ENCODE measurements at regions not wholly inside any gene's neighbourhood (a gene's known extent, or its start where the extent isn't known, plus 50 kb on each side); places are given as distances from the start of the nearest gene placed in this dataset.

DNA sequence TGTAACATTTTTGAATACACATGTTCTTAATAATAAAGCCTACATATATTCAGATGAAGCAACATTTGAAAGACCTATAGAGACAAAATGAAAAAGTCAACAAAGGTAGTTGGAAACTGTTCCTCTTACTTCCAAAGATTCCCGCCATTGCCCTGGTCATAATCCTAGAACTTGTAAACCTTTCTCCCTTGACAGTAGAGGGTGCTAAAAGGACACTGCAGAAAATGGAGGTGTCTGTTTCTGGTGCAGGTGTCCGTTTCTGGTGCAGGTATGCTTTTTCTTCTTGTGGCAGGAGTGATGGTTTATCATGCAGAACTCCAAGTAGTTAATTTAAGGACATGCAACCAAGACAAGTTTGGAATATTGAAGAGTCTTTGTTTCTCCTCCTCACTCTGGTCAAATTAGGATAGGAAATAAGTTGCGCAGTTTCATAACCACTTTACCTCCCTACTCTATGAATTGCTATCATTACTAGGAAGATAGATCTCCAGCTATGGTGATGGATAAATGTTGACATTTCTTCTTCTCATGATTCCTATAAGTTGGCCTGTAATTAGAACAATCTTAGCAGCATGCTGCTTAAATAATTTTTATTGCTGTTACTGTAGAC is 56.0 kb upstream of the FAM174A start:
- no peak for TF ChIP-seq ZFX (IDR thresholded peaks at IDR 0.05; ENCODE audit: borderline replicate concordance)
- TF ChIP-seq, protein P1, sequence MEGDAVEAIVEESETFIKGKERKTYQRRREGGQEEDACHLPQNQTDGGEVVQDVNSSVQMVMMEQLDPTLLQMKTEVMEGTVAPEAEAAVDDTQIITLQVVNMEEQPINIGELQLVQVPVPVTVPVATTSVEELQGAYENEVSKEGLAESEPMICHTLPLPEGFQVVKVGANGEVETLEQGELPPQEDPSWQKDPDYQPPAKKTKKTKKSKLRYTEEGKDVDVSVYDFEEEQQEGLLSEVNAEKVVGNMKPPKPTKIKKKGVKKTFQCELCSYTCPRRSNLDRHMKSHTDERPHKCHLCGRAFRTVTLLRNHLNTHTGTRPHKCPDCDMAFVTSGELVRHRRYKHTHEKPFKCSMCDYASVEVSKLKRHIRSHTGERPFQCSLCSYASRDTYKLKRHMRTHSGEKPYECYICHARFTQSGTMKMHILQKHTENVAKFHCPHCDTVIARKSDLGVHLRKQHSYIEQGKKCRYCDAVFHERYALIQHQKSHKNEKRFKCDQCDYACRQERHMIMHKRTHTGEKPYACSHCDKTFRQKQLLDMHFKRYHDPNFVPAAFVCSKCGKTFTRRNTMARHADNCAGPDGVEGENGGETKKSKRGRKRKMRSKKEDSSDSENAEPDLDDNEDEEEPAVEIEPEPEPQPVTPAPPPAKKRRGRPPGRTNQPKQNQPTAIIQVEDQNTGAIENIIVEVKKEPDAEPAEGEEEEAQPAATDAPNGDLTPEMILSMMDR (IDR thresholded peaks at IDR 0.05), result peak; percentile 87
- no peak overlapping the region for H3K27ac ChIP-seq

DNA sequence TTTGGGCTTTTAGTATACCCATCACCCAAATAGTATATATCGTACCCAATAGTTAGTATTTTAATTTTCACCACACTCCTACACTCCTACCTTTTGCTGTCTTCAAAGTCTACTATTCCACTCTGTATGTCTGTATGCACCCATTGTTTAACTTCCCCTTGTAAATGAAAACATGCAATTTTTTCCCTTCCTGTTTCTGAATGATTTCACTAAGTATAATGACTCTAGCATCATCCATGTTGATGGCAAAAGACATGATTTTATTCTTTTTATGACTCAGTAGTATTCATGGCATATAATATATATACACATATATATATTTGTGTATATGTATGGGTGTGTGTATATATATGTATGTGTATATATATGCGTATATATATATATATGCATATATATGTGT is 63.1 kb upstream of the FAM174A start:
- H3K27ac ChIP-seq, result no peak overlapping the region
- TF ChIP-seq, protein P1 (IDR thresholded peaks at IDR 0.05), result no peak
- no peak for TF ChIP-seq ZFX (IDR thresholded peaks at IDR 0.05; ENCODE audit: borderline replicate concordance)

DNA sequence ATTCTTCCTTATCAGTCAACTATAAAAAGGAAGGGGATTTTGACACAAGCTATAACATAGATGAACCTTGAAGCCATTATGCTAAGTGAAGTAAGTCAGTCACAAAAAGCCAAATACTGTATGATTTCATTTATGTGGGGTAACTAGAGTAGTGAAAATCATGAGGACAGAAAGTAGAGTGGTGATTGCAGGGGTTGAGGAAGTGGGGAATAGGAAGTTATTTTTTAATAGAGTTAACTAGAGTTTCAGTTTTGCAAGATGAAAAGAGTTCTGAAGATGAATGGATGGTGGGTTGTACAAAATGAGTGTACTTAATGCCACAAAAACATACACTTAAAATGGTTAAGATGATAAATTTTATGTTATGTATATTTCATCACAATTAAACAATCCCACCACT is 65.4 kb upstream of the FAM174A start:
- TF ChIP-seq, protein P1 (IDR thresholded peaks at IDR 0.05), result no peak
- TF ChIP-seq ZFX (IDR thresholded peaks at IDR 0.05; ENCODE audit: borderline replicate concordance), result no peak

DNA sequence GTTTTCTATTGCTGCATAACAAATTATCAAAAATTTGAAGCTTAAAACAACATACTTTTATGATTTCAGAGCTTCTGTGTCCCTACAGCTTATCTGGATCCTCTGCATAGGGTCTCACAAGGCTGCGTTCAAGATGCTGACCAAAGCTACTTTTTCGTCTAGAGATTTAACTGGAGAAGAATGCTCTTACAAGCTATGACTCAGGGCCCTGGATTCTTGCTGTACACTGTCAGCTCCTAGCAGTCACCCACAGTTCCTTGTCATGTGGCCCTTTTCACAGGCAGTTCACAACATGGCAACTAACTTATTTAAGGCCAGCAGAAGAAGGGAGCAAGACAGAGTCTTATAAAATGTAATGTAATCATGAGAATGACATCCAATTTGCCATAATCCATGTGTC is 70.8 kb upstream of the FAM174A start:
- no peak overlapping the region for H3K27ac ChIP-seq
- TF ChIP-seq ZFX (IDR thresholded peaks at IDR 0.05; ENCODE audit: borderline replicate concordance), result no peak

More for the DNA sequence above, 65.4 kb upstream of the FAM174A start:
- H3K27ac ChIP-seq, result no peak overlapping the region

DNA sequence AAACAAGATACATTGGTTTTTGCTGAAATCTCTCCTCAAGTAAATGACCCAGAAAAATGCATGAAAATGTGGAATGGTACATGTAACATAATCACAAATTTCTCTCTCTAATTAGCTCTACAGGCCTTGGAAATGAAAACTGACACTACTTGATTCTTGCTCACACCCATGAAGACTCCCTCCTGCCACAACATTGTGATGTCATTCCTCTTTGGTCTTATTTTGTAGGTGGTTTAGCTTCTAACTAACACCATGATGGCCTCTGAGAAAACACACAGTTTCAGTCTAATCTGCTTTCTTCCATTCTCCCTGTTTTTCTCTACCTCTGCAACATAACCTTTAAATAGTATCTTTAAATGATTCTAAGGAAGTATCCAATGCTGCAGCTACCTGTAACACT is 78.6 kb upstream of the FAM174A start:
- TF ChIP-seq, protein P1 (IDR thresholded peaks at IDR 0.05), result no peak
- TF ChIP-seq ZFX (IDR thresholded peaks at IDR 0.05; ENCODE audit: borderline replicate concordance), result no peak

DNA sequence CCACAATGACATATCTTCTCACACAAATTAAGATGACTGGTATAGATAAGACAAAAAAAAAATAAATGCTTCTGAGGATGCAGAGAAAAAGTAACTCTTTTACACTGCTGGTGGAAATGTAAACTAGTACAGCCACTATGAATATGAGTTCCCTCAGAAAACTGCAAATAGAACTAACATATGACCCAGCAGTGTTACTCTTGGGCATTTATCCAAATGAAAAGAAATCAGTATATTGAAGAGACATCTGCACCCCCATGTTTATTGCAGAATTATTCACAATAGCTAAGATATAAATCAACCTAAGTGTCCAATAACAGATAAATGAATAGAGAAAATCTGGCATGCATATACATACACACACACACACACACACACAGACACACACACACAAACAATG is 83.0 kb upstream of the FAM174A start:
- no peak overlapping the region for H3K27ac ChIP-seq
- TF ChIP-seq, protein P1 (IDR thresholded peaks at IDR 0.05), result no peak
- no peak for TF ChIP-seq ZFX (IDR thresholded peaks at IDR 0.05; ENCODE audit: borderline replicate concordance)

More for the DNA sequence above, 78.6 kb upstream of the FAM174A start:
- H3K27ac ChIP-seq, result no peak overlapping the region

DNA sequence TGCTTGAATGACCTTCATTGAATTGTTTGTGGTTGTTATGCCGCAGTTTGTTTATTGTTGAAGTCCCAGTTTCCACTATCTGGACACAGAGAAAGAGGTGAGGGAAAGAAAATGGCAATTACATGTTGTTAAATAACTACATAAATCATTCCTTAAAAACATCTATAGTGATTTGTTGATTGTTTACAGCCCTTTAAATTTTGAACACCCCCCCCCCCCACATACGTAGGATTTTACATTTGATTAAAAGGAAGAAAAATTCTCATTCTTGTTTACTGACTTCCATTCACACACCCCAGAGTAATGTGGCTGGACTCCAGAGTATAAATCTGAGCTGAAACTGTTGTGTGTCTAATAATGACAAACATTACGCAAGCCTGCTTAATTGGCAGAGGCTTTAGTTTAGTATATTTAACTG is 87.1 kb upstream of the FAM174A start:
- H3K27ac ChIP-seq, result no peak overlapping the region
- TF ChIP-seq ZFX (IDR thresholded peaks at IDR 0.05; ENCODE audit: borderline replicate concordance), result no peak
- TF ChIP-seq, protein P1 (IDR thresholded peaks at IDR 0.05), result no peak
